IMR-90 (cell line): ENCODE measurements at regions not wholly inside any gene's neighbourhood (a gene's known extent, or its start where the extent isn't known, plus 50 kb on each side); places are given as distances from the start of the nearest gene placed in this dataset.

ENCODE experiments used
- ATAC-seq: fragments of 200-7000 bp; cut with Tn5 transposase; 2 replicates; pipeline ENCODE4 v1.9.1; 2020; ENCODE audit warnings: low read depth, mild to moderate bottlenecking, moderate library complexity
- BruUV-seq: library from RNA; stranded (reverse); fragments of 400-500 nt; replicated peaks from 2 replicates; lab custom pipeline; 2021; lab: Mats Ljungman, UMichigan
- CTCF ChIA-PET: fragments of 300-600 bp; formaldehyde crosslinking; extraction: SDS; loops from one replicate; lab custom pipeline; 2021; ENCODE audit warnings: antibody characterized with exemption; lab: Yijun Ruan, JAX
- POLR2A ChIA-PET: fragments of 300-600 bp; sonication (Branson Sonifier 250); formaldehyde crosslinking; loops from one replicate; lab custom pipeline; 2022; ENCODE audit warnings: antibody characterized with exemption; ENCODE audit not compliant: unreplicated experiment; lab: Charles Lee
- DNase-seq: peaks from one replicate; pipeline ENCODE4 v3.0.0; 2013
- H2AFZ ChIP-seq: replicated peaks from 2 replicates; pipeline ENCODE3; 2013; ENCODE audit warnings: low read length, mild to moderate bottlenecking; ENCODE audit not compliant: poor library complexity
- H2AK5ac ChIP-seq: 2 replicates; pipeline ENCODE4 v1.6.1; 2013; ENCODE audit warnings: low read depth, low read length, inconsistent platforms
- H2AK9ac ChIP-seq: replicated peaks from 2 replicates; pipeline ENCODE3; 2013; ENCODE audit warnings: mild to moderate bottlenecking, low read depth, low read length, moderate library complexity; ENCODE audit not compliant: poor library complexity
- H2BK120ac ChIP-seq: 2 replicates; pipeline ENCODE4 v1.6.1; 2013; ENCODE audit warnings: low read depth, low read length, inconsistent platforms
- H2BK15ac ChIP-seq: 3 replicates; pipeline ENCODE4 v1.6.1; 2013; ENCODE audit warnings: low read depth, low read length, inconsistent platforms
- H2BK20ac ChIP-seq: 2 replicates; pipeline ENCODE4 v1.6.1; 2013; ENCODE audit warnings: low read depth, mild to moderate bottlenecking, inconsistent platforms, low read length, moderate library complexity
- H2BK5ac ChIP-seq: 2 replicates; pipeline ENCODE4 v1.6.1; 2013; ENCODE audit warnings: mild to moderate bottlenecking, low read depth, low read length, inconsistent platforms; ENCODE audit not compliant: poor library complexity, severe bottlenecking
- H3K14ac ChIP-seq: replicated peaks from 2 replicates; pipeline ENCODE4 v1.6.1; 2013; ENCODE audit warnings: low read depth, low read length, inconsistent platforms
- H3K18ac ChIP-seq: 2 replicates; pipeline ENCODE4 v1.6.1; 2013; ENCODE audit warnings: low read depth, low read length, control low read depth
- H3K23ac ChIP-seq: 2 replicates; pipeline ENCODE4 v1.6.1; 2013; ENCODE audit warnings: low read depth, low read length, inconsistent platforms
- H3K27ac ChIP-seq: 2 replicates; pipeline ENCODE4 v1.5.1; 2013; ENCODE audit warnings: mild to moderate bottlenecking, control low read depth, low read length; ENCODE audit not compliant: insufficient read depth
- H3K27me3 ChIP-seq: 2 replicates; pipeline ENCODE4 v1.6.1; 2013; ENCODE audit warnings: low read length; ENCODE audit not compliant: control insufficient read depth, insufficient read depth
- H3K36me3 ChIP-seq: 2 replicates; pipeline ENCODE4 v1.6.1; 2013; ENCODE audit warnings: low read length, mixed read lengths; ENCODE audit not compliant: control insufficient read depth, insufficient read depth
- H3K4ac ChIP-seq: 2 replicates; pipeline ENCODE4 v1.6.1; 2013; ENCODE audit warnings: low read depth, low read length, inconsistent platforms
- H3K4me1 ChIP-seq: 2 replicates; pipeline ENCODE4 v1.6.1; 2013; ENCODE audit warnings: low read length, mixed read lengths; ENCODE audit not compliant: control insufficient read depth, insufficient read depth
- H3K4me2 ChIP-seq: 2 replicates; pipeline ENCODE4 v1.6.1; 2013; ENCODE audit warnings: low read depth, mild to moderate bottlenecking, control low read depth, low read length, moderate library complexity
- H3K4me3 ChIP-seq: 2 replicates; pipeline ENCODE4 v1.5.1; 2013; ENCODE audit warnings: low read depth, mild to moderate bottlenecking, control low read depth, low read length, moderate library complexity; ENCODE audit not compliant: insufficient read depth
- H3K56ac ChIP-seq: 2 replicates; pipeline ENCODE4 v1.6.1; 2013; ENCODE audit warnings: low read length, inconsistent platforms; ENCODE audit not compliant: insufficient read depth; ENCODE audit errors: extremely low read depth
- H3K79me1 ChIP-seq, 2 experiments: 2 replicates each; pipeline ENCODE4 v1.6.1; 2013; ENCODE audit warnings: low read length in 2 of 2, inconsistent platforms in 1 of 2, low read depth in 1 of 2
- H3K9ac ChIP-seq: 2 replicates; pipeline ENCODE4 v1.6.1; 2013; ENCODE audit warnings: low read depth, low read length, control low read depth
- H3K9me1 ChIP-seq: 2 replicates; pipeline ENCODE4 v1.6.1; 2013; ENCODE audit warnings: low read length, inconsistent platforms; ENCODE audit not compliant: insufficient read depth
- H3K9me3 ChIP-seq: 2 replicates; pipeline ENCODE4 v1.6.1; 2013; ENCODE audit warnings: low read length; ENCODE audit not compliant: control insufficient read depth, insufficient read depth
- H4K20me1 ChIP-seq: 2 replicates; pipeline ENCODE4 v1.6.1; 2013; ENCODE audit warnings: low read length, inconsistent platforms; ENCODE audit not compliant: insufficient read depth
- H4K5ac ChIP-seq: 2 replicates; pipeline ENCODE4 v1.6.1; 2013; ENCODE audit warnings: mild to moderate bottlenecking, low read depth, low read length, control low read depth
- H4K8ac ChIP-seq, 2 experiments: 2 replicates each; pipeline ENCODE4 v1.6.1; 2013; ENCODE audit warnings: low read depth in 2 of 2, low read length in 2 of 2, control low read depth in 1 of 2, inconsistent platforms in 1 of 2
- H4K91ac ChIP-seq: 2 replicates; pipeline ENCODE4 v1.6.1; 2013; ENCODE audit warnings: low read depth, low read length, inconsistent platforms; ENCODE audit not compliant: insufficient read depth
- BHLHE40 ChIP-seq: fragments of 150-350 bp; IDR thresholded peaks from 2 replicates; pipeline ENCODE4 v1.6.1; 2016; ENCODE audit warnings: mild to moderate bottlenecking, low read depth, low read length
- CEBPB ChIP-seq: IDR thresholded peaks from 2 replicates; pipeline ENCODE4 v1.6.1; 2012; ENCODE audit warnings: low read depth, low read length, improper control_type of control experiment
- CHD1 ChIP-seq: IDR thresholded peaks from 2 replicates; pipeline ENCODE4 v1.6.1; 2012; ENCODE audit warnings: low read depth, low read length, improper control_type of control experiment
- FOS ChIP-seq: fragments of 150-350 bp; IDR thresholded peaks from 2 replicates; pipeline ENCODE4 v1.6.1; 2016; ENCODE audit warnings: low read depth, low read length
- MAFK ChIP-seq: IDR thresholded peaks from 2 replicates; pipeline ENCODE4 v1.6.1; 2012; ENCODE audit warnings: low read depth, low read length, improper control_type of control experiment
- MAZ ChIP-seq: IDR thresholded peaks from 2 replicates; pipeline ENCODE4 v1.6.1; 2012; ENCODE audit warnings: low read depth, mild to moderate bottlenecking, low read length, improper control_type of control experiment, moderate library complexity, borderline replicate concordance
- MXI1 ChIP-seq: IDR thresholded peaks from 2 replicates; pipeline ENCODE4 v1.6.1; 2012; ENCODE audit warnings: low read depth, mild to moderate bottlenecking, low read length, moderate library complexity, borderline replicate concordance
- NFE2L2 ChIP-seq: fragments of 150-350 bp; IDR thresholded peaks from 2 replicates; pipeline ENCODE4 v1.6.1; 2016; ENCODE audit warnings: low read depth, mild to moderate bottlenecking, low read length
- POLR2A ChIP-seq: IDR thresholded peaks from 2 replicates; pipeline ENCODE4 v1.6.1; 2012; ENCODE audit warnings: mild to moderate bottlenecking, low read depth, low read length
- RCOR1 ChIP-seq: IDR thresholded peaks from 2 replicates; pipeline ENCODE4 v1.6.1; 2012; ENCODE audit warnings: mild to moderate bottlenecking, low read length, improper control_type of control experiment; ENCODE audit not compliant: insufficient replicate concordance
- RFX5 ChIP-seq: IDR thresholded peaks from 2 replicates; pipeline ENCODE4 v1.8.0; 2012; ENCODE audit warnings: low read depth, mild to moderate bottlenecking, low read length, moderate library complexity
- SMC3 ChIP-seq: fragments of 150-350 bp; IDR thresholded peaks from 2 replicates; pipeline ENCODE4 v1.6.1; 2016; ENCODE audit warnings: low read depth, mild to moderate bottlenecking, antibody characterized with exemption, low read length, moderate library complexity
- WGBS, 2 experiments: methylation state at CpG; one replicate each; pipeline versions ENCODE4 v1.1.5 to v1.1.7; 2013; ENCODE audit warnings: missing lambda C conversion rate in 2 of 2; ENCODE audit not compliant: insufficient read length in 1 of 2; ENCODE audit errors: extremely low coverage in 2 of 2; 5-methylcytosine and 5-hydroxymethylcytosine counted together
- dilution Hi-C: fragments of 300-500 bp; cut with HindIII; formaldehyde crosslinking; loops from one replicate; pipeline ENCODE4 v1.14.3; 2018; ENCODE audit warnings: low sequenced_read_pairs; ENCODE audit not compliant: unreplicated experiment
- in situ Hi-C: fragments of 300-500 bp; cut with MboI; formaldehyde crosslinking; loops from 3 replicates; pipeline ENCODE4 v1.14.3; 2019; ENCODE audit warnings: low sequenced_read_pairs, inconsistent platforms, mixed read lengths
- intact Hi-C: fragments of 100-400 bp; cut with micrococcal nuclease; formaldehyde crosslinking; loops from 2 replicates; pipeline ENCODE4 v1.10.0; 2022
- TF ChIP-seq, protein P1 (sequence below): fragments of 150-350 bp; IDR thresholded peaks from 2 replicates; pipeline ENCODE4 v1.6.1; 2017; ENCODE audit warnings: mild to moderate bottlenecking, antibody characterized with exemption, low read length, low read depth
- TF ChIP-seq, protein P2 (sequence below): conservative IDR thresholded peaks from 2 replicates; pipeline ENCODE4 v1.5.1; 2012; ENCODE audit warnings: mild to moderate bottlenecking, low read depth, low read length, improper control_type of control experiment
- TF ChIP-seq, protein P3 (sequence below): fragments of 150-350 bp; IDR thresholded peaks from 2 replicates; pipeline ENCODE4 v1.6.1; 2016; ENCODE audit warnings: low read depth, mild to moderate bottlenecking, low read length, moderate library complexity, borderline replicate concordance

DNA sequence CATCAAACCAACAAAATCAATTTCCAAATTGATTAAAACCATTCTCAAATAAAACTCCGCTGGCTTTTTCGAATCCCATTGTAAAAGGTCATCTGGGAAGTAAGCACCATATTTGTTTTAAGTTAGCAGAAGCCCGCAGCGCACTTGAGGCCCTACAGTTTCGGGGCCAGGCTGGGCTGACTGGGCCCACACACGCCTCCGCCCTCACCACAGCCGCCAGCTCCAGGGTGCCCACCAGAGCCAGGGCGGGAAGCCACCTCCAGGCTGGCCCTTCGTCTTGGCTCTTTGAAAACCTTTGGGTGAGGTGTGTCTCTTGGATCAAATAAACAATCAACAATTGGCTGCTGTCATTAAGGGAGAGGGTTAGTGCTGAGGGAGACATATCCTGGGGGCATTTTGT lies 133.3 kb downstream of the SOX1 start:
- Histone ChIP-seq H3K79me1 (no peaks in the 10 kb centered on the region), H3K23ac (no peak overlapping the region), H2AFZ (no peak overlapping the region), H3K4me2 (no peak overlapping the region), H2AK9ac (no peak overlapping the region), H3K27ac (no peak overlapping the region), H4K8ac (no peak overlapping the region), H4K20me1 (no peaks in the 10 kb centered on the region), H3K18ac (no peak overlapping the region), H3K9me3 (peaks cover 45% of the 10 kb centered on the region), H2BK5ac (no peak overlapping the region), H3K27me3 (no peaks in the 10 kb centered on the region), H3K4me3 (no peak overlapping the region), H3K14ac (no peak overlapping the region), H2BK15ac (no peak overlapping the region), H3K36me3 (no peaks in the 10 kb centered on the region), H3K4me1 (no peaks in the 10 kb centered on the region), H3K4ac (no peak overlapping the region), H3K9me1 (no peaks in the 10 kb centered on the region), H2BK120ac (no peak overlapping the region), H3K9ac (no peak overlapping the region), H2AK5ac (no peak overlapping the region), H2BK20ac (no peak overlapping the region), H4K91ac (no peak overlapping the region), H4K5ac (no peak overlapping the region), H3K56ac (no peak overlapping the region)
- no TSS peak for BruUV-seq
- DNase-seq (no peak), ATAC-seq (no peak)
- in situ Hi-C loops (no loop called here), intact Hi-C loops (no loop called here), dilution Hi-C loops (no loop called here)
- no CpG with 5 or more reads among the region's 10 CpGs for WGBS, 2 experiments
- POLR2A ChIA-PET = no interaction called here
- TF ChIP-seq RCOR1 (no peak), CHD1 (no peak), SMC3 (no peak), POLR2A (no peak), MAFK (no peak), NFE2L2 (no peak), RFX5 (no peak), MAZ (no peak), MXI1 (no peak), FOS (no peak), BHLHE40 (no peak), CEBPB (no peak)
- TF ChIP-seq, protein P1, sequence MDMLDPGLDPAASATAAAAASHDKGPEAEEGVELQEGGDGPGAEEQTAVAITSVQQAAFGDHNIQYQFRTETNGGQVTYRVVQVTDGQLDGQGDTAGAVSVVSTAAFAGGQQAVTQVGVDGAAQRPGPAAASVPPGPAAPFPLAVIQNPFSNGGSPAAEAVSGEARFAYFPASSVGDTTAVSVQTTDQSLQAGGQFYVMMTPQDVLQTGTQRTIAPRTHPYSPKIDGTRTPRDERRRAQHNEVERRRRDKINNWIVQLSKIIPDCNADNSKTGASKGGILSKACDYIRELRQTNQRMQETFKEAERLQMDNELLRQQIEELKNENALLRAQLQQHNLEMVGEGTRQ = no peak
- TF ChIP-seq, protein P2, sequence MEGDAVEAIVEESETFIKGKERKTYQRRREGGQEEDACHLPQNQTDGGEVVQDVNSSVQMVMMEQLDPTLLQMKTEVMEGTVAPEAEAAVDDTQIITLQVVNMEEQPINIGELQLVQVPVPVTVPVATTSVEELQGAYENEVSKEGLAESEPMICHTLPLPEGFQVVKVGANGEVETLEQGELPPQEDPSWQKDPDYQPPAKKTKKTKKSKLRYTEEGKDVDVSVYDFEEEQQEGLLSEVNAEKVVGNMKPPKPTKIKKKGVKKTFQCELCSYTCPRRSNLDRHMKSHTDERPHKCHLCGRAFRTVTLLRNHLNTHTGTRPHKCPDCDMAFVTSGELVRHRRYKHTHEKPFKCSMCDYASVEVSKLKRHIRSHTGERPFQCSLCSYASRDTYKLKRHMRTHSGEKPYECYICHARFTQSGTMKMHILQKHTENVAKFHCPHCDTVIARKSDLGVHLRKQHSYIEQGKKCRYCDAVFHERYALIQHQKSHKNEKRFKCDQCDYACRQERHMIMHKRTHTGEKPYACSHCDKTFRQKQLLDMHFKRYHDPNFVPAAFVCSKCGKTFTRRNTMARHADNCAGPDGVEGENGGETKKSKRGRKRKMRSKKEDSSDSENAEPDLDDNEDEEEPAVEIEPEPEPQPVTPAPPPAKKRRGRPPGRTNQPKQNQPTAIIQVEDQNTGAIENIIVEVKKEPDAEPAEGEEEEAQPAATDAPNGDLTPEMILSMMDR = no peak
- TF ChIP-seq, protein P3, sequence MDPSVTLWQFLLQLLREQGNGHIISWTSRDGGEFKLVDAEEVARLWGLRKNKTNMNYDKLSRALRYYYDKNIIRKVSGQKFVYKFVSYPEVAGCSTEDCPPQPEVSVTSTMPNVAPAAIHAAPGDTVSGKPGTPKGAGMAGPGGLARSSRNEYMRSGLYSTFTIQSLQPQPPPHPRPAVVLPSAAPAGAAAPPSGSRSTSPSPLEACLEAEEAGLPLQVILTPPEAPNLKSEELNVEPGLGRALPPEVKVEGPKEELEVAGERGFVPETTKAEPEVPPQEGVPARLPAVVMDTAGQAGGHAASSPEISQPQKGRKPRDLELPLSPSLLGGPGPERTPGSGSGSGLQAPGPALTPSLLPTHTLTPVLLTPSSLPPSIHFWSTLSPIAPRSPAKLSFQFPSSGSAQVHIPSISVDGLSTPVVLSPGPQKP = no peak
- CTCF ChIA-PET = no interaction called here
